ENCODE measurements at regions not wholly inside any gene's neighbourhood (a gene's known extent, or its start where the extent isn't known, plus 50 kb on each side); places are given as distances from the start of the nearest gene placed in this dataset.

- TF ChIP-seq CTCF (IDR thresholded peaks at IDR 0.05), result no peak
- TF ChIP-seq POLR2AphosphoS5 (IDR thresholded peaks at IDR 0.05), result no peak
Observed at GRCh38 chr5:62011089-62011664, 294.8 kb upstream of the KIF2A start.
